HCT116 (cell line): ENCODE measurements at regions not wholly inside any gene's neighbourhood (a gene's known extent, or its start where the extent isn't known, plus 50 kb on each side); places are given as distances from the start of the nearest gene placed in this dataset.

Experiments used
- ATAC-seq: fragments of 200-7000 bp; cut with Tn5 transposase; 2 replicates; pipeline ENCODE4 v1.9.1; 2020; ENCODE audit warnings: mild to moderate bottlenecking, moderate library complexity
- BruUV-seq: library from RNA; stranded (reverse); fragments of 400-500 nt; replicated peaks from 2 replicates; lab custom pipeline; 2021; lab: Mats Ljungman, UMichigan
- CTCF ChIA-PET: fragments of 300-600 bp; sonication (Branson Sonifier 250); formaldehyde crosslinking; loops from one replicate; lab custom pipeline; 2021; ENCODE audit warnings: antibody characterized with exemption; lab: Charles Lee
- POLR2A ChIA-PET: fragments of 300-600, 350-600 bp; sonication (Branson Sonifier 250); formaldehyde crosslinking; loops from one replicate; lab custom pipeline; 2021; ENCODE audit warnings: antibody characterized with exemption; lab: Charles Lee
- RAD21 ChIA-PET, 2 experiments: fragments of 300-600 bp; sonication (Branson Sonifier 250); formaldehyde crosslinking; loops; one replicate each; lab custom pipeline; 2023; ENCODE audit warnings: low total read pairs in 2 of 2; ENCODE audit not compliant: uncharacterized antibody in 2 of 2, unreplicated experiment in 2 of 2, low non-redundant PET in 1 of 2; lab: Charles Lee
- DNase-seq: peaks from one replicate; pipeline ENCODE4 v3.0.0-alpha.2; 2010; ENCODE audit warnings: low read depth, low spot score
- H2AFZ ChIP-seq: fragments of 200-600 bp; shearing (Covaris generic), sonication (generic); 2 replicates; pipeline ENCODE4 v1.6.1; 2017; ENCODE audit warnings: low read depth, mixed run types, mixed read lengths, antibody characterized with exemption, low read length; ENCODE audit not compliant: poor library complexity, severe bottlenecking
- H3K27ac ChIP-seq: 2 replicates; pipeline ENCODE4 v1.5.1; 2012; ENCODE audit warnings: low read depth, low read length
- H3K27me3 ChIP-seq: fragments of 200-600 bp; sonication (generic); 2 replicates; pipeline ENCODE4 v1.6.1; 2016; ENCODE audit warnings: mixed run types, low read length, mixed read lengths; ENCODE audit not compliant: insufficient read depth
- H3K36me3 ChIP-seq, 2 experiments: fragments of 200-500 bp in 1 of 2; fragments of 200-600 bp in 1 of 2; sonication (Bioruptor generic) in 1 of 2; sonication (generic) in 1 of 2; 2 replicates each; pipeline versions ENCODE4 v1.5.1 to v1.6.1; 2014 to 2016; ENCODE audit warnings: low read length in 2 of 2, inconsistent platforms in 1 of 2, mixed read lengths in 1 of 2, mixed run types in 1 of 2; ENCODE audit not compliant: insufficient read depth in 2 of 2, control insufficient read depth in 1 of 2
- H3K4me1 ChIP-seq, 2 experiments: fragments of 200-600 bp in 1 of 2; sonication (generic) in 1 of 2; 2 replicates each; pipeline versions ENCODE4 v1.5.1 to v1.6.1; 2012 to 2017; ENCODE audit warnings: low read length in 2 of 2, inconsistent platforms in 1 of 2, mild to moderate bottlenecking in 1 of 2, mixed read lengths in 1 of 2, mixed run types in 1 of 2, moderate library complexity in 1 of 2; ENCODE audit not compliant: insufficient read depth in 2 of 2, control insufficient read depth in 1 of 2
- H3K4me2 ChIP-seq: fragments of 200-600 bp; sonication (generic); 2 replicates; pipeline ENCODE4 v1.6.1; 2017; ENCODE audit warnings: mixed run types, low read length, mixed read lengths
- H3K4me3 ChIP-seq, 2 experiments: fragments of 200-600 bp in 1 of 2; sonication (generic) in 1 of 2; replicated peaks in 1 of 2; 2 replicates each; pipeline ENCODE4 v1.5.1; 2011 to 2016; ENCODE audit warnings: low read length in 2 of 2, control low read depth in 1 of 2, low read depth in 1 of 2, mild to moderate bottlenecking in 1 of 2, mixed read lengths in 1 of 2, mixed run types in 1 of 2
- H3K79me2 ChIP-seq: fragments of 200-600 bp; sonication (generic); 2 replicates; pipeline ENCODE4 v1.6.1; 2017; ENCODE audit warnings: mild to moderate bottlenecking, mixed run types, low read length, moderate library complexity, mixed read lengths; ENCODE audit not compliant: insufficient read depth
- H3K9ac ChIP-seq: fragments of 200-600 bp; sonication (generic); 2 replicates; pipeline ENCODE4 v1.6.1; 2016; ENCODE audit warnings: low read length, mixed read lengths
- H3K9me2 ChIP-seq: fragments of 200-600 bp; sonication (generic), shearing (Covaris generic); 2 replicates; pipeline ENCODE4 v1.6.1; 2017; ENCODE audit warnings: mixed run types, mild to moderate bottlenecking, moderate library complexity; ENCODE audit not compliant: insufficient read depth
- H3K9me3 ChIP-seq, 2 experiments: fragments of 200-500 bp in 1 of 2; fragments of 200-600 bp in 1 of 2; sonication (Bioruptor generic) in 1 of 2; sonication (generic) in 1 of 2; 2 replicates each; pipeline ENCODE4 v1.6.1; 2014 to 2017; ENCODE audit warnings: low read length in 2 of 2, mixed read lengths in 2 of 2, inconsistent platforms in 1 of 2, low read depth in 1 of 2, mild to moderate bottlenecking in 1 of 2, mixed run types in 1 of 2, moderate library complexity in 1 of 2; ENCODE audit not compliant: control insufficient read depth in 1 of 2, insufficient read depth in 1 of 2
- H4K20me1 ChIP-seq: fragments of 200-600 bp; sonication (generic), shearing (Covaris generic); 2 replicates; pipeline ENCODE4 v1.6.1; 2017; ENCODE audit warnings: mixed run types, mild to moderate bottlenecking, moderate library complexity; ENCODE audit not compliant: insufficient read depth
- ATF3 ChIP-seq: IDR thresholded peaks from 2 replicates; pipeline ENCODE4 v1.6.1; 2012
- CEBPB ChIP-seq: IDR thresholded peaks from 2 replicates; pipeline ENCODE4 v1.6.1; 2012; ENCODE audit warnings: low read depth
- CTCF ChIP-seq, 3 experiments: fragments of 200-600 bp in 1 of 3; sonication (generic) in 1 of 3; IDR thresholded peaks in 2 of 3; conservative IDR thresholded peaks in 1 of 3; 2 replicates each; pipeline ENCODE4 v1.5.1; 2012 to 2017; ENCODE audit warnings: low read depth in 2 of 3, low read length in 2 of 3, antibody characterized with exemption in 1 of 3, borderline replicate concordance in 1 of 3, control low read depth in 1 of 3, mild to moderate bottlenecking in 1 of 3, mixed read lengths in 1 of 3, mixed run types in 1 of 3, moderate library complexity in 1 of 3; ENCODE audit not compliant: insufficient read depth in 1 of 3
- EGR1 ChIP-seq: IDR thresholded peaks from 2 replicates; pipeline ENCODE4 v1.6.1; 2012; ENCODE audit warnings: low read depth
- ELF1 ChIP-seq: IDR thresholded peaks from 2 replicates; pipeline ENCODE4 v1.6.1; 2012; ENCODE audit warnings: low read depth, borderline replicate concordance
- EZH2phosphoT487 ChIP-seq: fragments of 200-600 bp; IDR thresholded peaks from 2 replicates; pipeline ENCODE4 v1.6.1; 2018; ENCODE audit warnings: antibody characterized with exemption, borderline replicate concordance
- JUND ChIP-seq: IDR thresholded peaks from 2 replicates; pipeline ENCODE4 v1.6.1; 2012
- MAX ChIP-seq: IDR thresholded peaks from 2 replicates; pipeline ENCODE4 v1.6.1; 2012
- POLR2AphosphoS5 ChIP-seq: IDR thresholded peaks from 2 replicates; pipeline ENCODE4 v1.6.1; 2011; ENCODE audit warnings: mild to moderate bottlenecking, low read depth, low read length, moderate library complexity
- RAD21 ChIP-seq: IDR thresholded peaks from 2 replicates; pipeline ENCODE4 v1.6.1; 2012; ENCODE audit warnings: low read depth, mild to moderate bottlenecking
- REST ChIP-seq: IDR thresholded peaks from 2 replicates; pipeline ENCODE4 v1.6.1; 2012; ENCODE audit warnings: low read depth
- SIN3A ChIP-seq: IDR thresholded peaks from 2 replicates; pipeline ENCODE4 v1.6.1; 2012; ENCODE audit warnings: low read depth
- SP1 ChIP-seq: IDR thresholded peaks from 2 replicates; pipeline ENCODE4 v1.6.1; 2012; ENCODE audit warnings: low read depth
- SRF ChIP-seq: IDR thresholded peaks from 2 replicates; pipeline ENCODE4 v1.6.1; 2012; ENCODE audit warnings: low read depth
- TCF7L2 ChIP-seq: IDR thresholded peaks from 2 replicates; pipeline ENCODE4 v1.7.0; 2011; ENCODE audit warnings: borderline replicate concordance, inconsistent platforms; ENCODE audit not compliant: insufficient read depth, insufficient read length; ENCODE audit errors: extremely low read depth
- YY1 ChIP-seq: IDR thresholded peaks from 2 replicates; pipeline ENCODE4 v1.6.1; 2011; ENCODE audit warnings: low read length, low read depth, moderate library complexity, mild to moderate bottlenecking; ENCODE audit not compliant: insufficient replicate concordance; ENCODE audit errors: extremely low read depth
- ZFX ChIP-seq: fragments of 450-650 bp; IDR thresholded peaks from 2 replicates; pipeline ENCODE4 v1.6.1; 2017
- intact Hi-C: fragments of 100-400 bp; cut with micrococcal nuclease; formaldehyde crosslinking; loops from 2 replicates; pipeline ENCODE4 v1.10.0; 2022

GRCh38 chrX:122850326-122850725 is 333.8 kb upstream of the GRIA3 start (continued):
- TF ChIP-seq ZFX (no peak), JUND (no peak), SIN3A (no peak), EGR1 (no peak), CEBPB (no peak), RAD21 (no peak)

- Histone ChIP-seq H3K27ac (no peak overlapping the region), H3K4me3 (no peak overlapping the region), H3K27me3 (no peaks in the 10 kb centered on the region), H3K79me2 (no peaks in the 10 kb centered on the region), H3K4me2 (no peak overlapping the region), H3K9me2 (no peaks in the 10 kb centered on the region), H2AFZ (no peak overlapping the region), H3K9ac (no peak overlapping the region), H4K20me1 (no peaks in the 10 kb centered on the region), H3K9me3 (no peaks in the 10 kb centered on the region), H3K36me3 (no peaks in the 10 kb centered on the region), H3K4me1 (no peaks in the 10 kb centered on the region)
- intact Hi-C loops = no loop called here
- DNase-seq (no peak), ATAC-seq (no peak)
- ChIA-PET CTCF (no interaction called here), POLR2A (no interaction called here), RAD21 (no interaction called here)
- no TSS peak for BruUV-seq
- no peak for TF ChIP-seq EGR1
- no peak for TF ChIP-seq SIN3A
- no peak for TF ChIP-seq SRF
- TF ChIP-seq RAD21 = no peak
- TF ChIP-seq ELF1 = no peak
- no peak for TF ChIP-seq YY1
- no peak for TF ChIP-seq EZH2phosphoT487
- no peak for TF ChIP-seq POLR2AphosphoS5
- TF ChIP-seq CTCF (IDR thresholded peaks at IDR 0.05 in 2 of 3, conservative IDR thresholded peaks at IDR 0.05 in 1 of 3; ENCODE audit: borderline replicate concordance in 1 of 3, insufficient read depth in 1 of 3, low read depth in 2 of 3, low read length in 2 of 3) = no peak
- TF ChIP-seq MAX = no peak
- TF ChIP-seq TCF7L2 = no peak
- TF ChIP-seq CEBPB = no peak
- no peak for TF ChIP-seq SP1
- no peak for TF ChIP-seq JUND
- no peak for TF ChIP-seq ATF3
- no peak for TF ChIP-seq REST
Measured at GRCh38 chrX:122856205-122856604, 327.9 kb upstream of the GRIA3 start.
